HG03095 (cell line): ENCODE measurements at regions not wholly inside any gene's neighbourhood (a gene's known extent, or its start where the extent isn't known, plus 50 kb on each side); places are given as distances from the start of the nearest gene placed in this dataset.

Experiments used
- ATAC-seq: cut with Tn5 transposase; IDR thresholded peaks from one replicate; pipeline ENCODE4 v1.9.1; 2021; ENCODE audit warnings: moderate library complexity; ENCODE audit not compliant: unreplicated experiment

DNA sequence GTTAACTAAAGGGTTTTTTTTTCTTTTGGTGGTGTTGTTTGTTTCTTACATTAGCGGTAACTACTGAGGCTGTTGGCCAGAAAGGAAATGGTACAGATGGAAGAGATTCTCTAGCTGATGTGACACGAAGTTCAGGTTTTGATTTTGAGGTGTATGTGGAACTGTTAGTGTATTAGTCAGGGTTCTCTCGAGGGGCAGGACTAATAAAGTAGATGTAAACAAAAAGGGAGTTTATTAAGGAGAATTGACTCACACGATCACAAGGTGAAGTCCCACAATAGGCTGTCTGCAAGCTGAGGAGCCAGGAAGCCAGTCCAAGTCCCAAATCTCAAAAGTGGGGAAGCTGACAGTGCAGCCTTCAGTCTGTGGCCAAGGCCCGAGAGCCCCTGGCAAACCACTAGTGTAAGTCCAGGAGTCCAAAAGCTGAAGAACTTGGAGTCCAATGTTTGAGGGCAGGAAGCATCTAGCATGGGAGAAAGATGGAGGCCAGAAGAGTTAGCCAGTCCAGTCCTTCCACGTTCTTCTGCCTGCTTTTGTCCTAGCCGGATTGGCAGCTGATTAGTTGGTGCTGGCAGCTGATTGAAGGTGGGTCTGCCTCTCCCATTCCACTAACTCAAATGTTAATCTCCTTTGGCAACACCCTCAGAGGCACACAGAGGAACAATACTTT is 577.6 kb downstream of the EFNB2 start:
- no peak for ATAC-seq

DNA sequence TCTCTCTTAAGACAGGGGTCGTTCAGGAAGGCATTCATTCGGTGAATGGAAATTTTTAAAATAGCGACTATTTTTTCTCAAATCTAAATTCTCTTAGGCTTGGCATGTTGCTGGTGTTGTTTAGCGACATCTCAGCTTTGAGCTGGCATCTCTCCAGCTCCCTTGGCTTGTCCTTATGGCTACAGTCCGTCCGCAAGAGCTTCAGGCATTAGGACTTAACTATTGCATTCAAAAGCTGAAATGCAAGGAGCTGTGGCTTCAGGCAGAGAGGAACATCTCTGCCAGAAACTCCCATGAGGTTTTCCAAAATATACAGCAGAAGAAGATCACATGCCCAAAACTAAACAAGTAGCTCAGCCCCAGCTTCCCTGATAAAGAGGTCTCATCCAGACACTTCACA is 578.5 kb downstream of the EFNB2 start:
- no peak for ATAC-seq

DNA sequence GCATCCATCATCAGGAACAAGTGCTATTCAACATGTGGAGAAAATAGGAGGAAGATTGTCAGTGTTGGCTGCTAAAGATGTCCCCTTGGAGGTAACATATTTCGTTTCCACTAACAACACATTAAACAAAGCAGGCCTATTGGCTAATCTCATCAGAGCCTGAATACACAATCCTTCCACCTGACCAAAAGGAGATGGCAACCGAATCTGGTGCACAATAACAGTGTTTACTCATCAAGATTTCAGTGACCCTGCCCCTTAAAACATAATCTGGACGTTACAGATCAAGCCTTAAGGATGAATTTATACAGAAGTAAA is 582.5 kb downstream of the EFNB2 start:
- ATAC-seq: no peak

DNA sequence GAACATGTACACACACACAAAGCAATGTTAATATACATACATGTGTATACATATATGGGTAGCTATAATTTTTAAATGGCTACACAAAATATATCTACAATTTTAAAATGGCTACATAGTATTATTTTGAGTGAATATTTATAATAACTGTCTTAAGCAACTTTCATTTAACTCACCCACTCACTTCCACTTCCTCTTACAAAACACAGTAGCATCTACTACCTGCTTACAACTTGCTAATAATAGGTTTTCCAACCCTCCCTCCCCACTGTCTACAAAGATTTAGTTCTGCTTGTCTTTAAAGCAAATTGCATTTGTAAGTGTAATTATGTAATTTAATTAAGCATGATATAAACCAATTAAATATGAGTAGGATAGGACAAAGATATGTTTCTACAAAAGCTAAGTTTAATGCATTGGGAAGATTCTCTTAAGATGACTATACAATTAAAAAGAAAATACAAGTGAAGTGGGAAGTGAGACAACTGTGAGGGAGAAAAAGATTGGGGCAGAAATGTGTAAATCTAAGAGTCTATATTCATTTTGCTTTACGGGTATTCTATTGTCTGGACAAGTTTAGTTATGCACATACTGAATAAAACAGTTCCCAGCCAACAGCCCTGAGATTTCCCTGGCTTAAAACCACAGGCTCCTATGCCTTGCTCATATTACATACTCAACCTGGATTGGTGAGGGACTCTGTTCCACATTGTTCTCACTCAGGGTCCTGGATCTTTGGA is 583.1 kb downstream of the EFNB2 start:
- ATAC-seq: no peak

DNA sequence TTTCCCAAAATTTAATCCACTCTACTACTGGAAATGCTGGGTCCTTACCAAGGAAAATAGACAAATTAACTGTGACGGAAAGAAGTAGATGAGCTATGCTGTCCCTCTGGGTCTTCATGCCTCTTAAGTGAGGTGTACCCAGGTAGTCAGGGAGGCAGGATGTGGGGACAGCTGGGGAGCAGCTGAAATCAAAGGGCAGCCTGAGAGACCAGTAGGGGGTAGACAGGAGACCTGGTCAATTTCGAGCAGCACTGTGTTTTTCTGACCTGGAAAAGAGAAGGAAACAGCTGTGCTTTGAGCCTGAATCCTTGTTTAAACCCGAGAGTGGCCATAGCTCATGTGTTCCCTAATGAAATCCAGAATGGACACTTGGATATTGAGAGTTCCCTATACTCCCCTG is 587.3 kb downstream of the EFNB2 start:
- no peak for ATAC-seq

DNA sequence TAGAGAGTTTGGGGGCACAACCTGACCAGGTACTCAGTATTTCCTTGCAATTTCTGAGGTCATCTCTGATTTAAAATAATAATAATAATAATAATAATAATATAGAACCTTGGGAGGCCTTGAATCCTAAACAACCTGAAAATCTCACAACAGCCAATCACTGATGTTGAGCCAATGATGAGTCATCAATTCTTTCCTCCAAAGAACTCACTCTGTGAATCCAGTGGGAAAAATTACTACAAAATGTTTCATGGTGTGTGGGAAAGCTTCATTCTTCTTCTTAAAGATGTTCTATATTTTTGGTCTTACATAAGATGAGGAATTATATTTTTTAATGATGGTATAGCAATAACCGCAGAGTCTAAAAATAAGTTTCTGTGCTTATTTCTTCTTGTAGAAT is 594.6 kb downstream of the EFNB2 start:
- ATAC-seq: no peak

DNA sequence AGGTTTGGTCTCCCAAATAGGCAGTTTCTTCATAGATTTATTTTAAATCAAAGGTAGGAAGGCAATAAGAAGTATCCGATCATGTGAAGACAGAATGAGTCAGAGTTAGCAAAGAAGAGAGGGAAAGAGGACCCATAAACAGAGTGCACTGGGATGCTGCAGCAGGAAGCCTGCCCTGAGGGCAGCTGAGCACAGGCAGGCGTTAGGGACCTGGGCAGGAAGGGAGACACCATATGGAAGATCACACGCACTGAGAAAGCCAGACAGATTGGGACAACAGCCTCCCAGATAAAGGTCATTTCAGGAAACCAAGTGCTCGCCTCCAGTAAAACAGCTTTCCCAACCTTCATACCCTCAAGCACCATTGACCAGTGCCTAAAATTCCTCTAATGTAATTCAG is 598.0 kb downstream of the EFNB2 start:
- ATAC-seq: no peak

DNA sequence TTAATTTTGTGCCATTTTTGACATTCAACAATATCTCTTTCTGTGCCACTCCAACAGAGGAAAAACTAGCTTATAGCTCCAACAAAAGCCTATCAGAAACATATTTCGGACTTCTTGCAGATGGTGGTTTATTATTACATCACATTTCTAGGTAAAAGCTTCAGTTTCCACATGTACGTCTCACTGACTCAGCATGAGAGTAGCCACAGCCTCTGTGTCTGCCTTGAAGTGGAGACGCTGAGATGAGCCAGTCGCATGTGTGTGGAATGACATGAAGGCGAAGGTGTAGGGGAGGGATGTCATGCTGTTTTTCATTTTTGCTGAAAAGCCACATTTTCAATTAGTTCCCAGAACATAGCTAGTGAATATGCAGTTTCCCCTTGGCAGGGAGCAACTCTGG is 598.6 kb downstream of the EFNB2 start:
- no peak for ATAC-seq

DNA sequence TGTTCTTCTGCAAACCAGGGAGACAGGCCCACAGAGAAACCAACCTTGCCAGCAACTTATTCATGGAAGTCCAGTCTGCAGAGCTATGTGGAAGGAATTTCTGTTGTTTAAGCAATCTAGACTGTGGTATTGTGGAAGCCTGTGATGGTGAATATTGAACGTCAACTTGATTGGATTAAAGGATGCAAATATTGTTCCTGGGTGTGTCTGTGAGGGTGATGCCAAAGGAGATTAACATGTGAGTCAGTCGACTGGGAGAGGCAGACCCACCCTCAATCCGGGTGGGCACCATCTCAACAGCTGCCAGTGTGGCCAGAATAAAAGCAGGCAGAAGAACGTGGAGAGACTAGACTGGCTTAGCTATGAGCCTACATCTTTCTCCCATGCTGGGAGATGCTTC is 606.0 kb downstream of the EFNB2 start:
- ATAC-seq: no peak

DNA sequence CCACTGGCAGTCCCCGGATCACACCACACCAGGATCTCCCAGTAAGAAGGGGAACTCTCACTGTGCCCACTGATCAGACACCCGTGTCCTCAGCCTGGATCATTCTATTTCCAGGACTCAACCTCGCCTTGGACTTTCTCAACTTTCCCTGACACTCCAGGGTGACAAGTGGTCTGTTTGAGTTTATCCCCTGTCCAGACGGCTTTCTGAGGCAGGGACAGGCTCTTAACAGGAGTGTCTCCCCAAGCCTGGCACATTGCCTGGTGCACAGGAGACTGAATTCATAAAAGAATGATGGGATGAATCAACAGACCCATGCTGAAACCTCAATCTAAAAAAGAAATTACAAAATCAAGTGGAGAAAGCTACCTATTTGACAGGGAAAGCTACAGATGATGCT is 606.6 kb downstream of the EFNB2 start:
- ATAC-seq: no peak

DNA sequence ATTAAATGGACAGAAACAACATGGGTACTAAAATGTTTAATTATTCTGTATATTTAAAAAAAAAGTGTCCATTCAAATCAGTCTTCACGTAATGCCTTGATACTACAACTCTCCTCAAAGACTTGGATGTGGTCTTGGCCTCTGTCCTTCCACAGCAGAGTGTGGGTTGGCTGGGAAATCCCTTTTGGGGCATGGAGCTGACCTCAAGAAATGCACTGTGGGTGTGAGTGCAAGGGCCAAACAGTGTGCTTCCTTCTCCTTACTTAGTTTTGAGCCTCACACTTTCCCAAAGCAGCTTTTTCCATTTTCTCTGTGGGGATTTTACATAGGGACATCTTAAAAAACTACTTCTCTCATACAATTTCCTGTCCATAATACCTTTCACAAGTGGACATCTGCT is 607.4 kb downstream of the EFNB2 start:
- ATAC-seq: no peak

DNA sequence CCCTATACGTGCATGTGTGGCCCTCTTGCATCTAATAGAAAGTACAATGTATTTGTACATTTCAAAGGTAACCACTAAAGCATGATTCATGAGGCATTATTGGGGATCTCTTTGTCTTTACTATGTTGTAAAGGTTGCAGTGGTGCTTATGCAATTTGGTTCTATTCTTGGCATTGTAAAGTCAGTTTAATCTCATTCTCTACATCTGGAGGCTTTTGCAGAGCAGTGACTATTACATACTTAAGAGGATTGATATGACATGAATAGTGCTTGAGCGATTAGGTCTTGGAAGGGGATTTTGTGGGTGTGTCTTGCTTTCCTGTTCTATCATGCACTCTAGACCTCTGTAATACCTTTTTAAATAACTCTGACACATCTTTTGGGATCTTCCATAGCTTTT is 610.0 kb downstream of the EFNB2 start:
- ATAC-seq: no peak

DNA sequence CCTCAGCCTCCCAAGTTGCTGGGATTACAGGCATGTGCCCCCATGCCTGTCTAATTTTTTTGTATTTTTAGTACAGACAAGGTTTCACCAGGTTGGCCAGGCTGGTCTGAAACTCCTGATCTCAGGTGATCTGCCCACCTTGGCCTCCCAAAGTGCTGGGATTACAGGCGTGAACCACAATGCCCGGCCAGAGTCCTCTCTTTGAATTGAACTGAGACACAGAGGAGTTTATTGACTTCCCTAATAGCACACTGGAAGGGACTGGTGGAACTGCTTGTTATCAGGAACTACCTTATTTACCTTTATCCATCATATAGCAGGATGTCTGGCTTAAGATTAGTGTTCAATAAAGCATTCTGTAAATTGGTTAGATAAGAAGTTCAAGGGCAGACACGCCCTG is 613.8 kb downstream of the EFNB2 start:
- no peak for ATAC-seq

DNA sequence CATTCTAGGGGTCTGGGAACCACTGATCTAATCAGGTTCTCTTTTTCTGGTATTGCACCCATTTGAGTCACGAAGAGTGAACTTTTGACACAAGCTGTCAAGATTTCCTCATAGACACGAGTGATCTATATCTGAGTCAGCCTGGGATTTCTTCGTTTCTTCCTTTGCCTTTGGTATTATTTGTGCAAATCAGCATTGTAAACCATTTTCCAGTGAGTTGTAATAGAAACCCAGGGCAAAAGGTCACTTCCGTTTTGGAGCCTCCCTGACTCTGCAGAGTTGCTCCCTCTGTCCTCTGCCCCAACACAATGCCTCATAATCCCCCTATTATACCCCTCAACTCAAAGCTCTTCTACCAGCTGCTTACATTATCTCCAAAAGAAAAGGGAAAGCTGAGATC is 615.1 kb downstream of the EFNB2 start:
- no peak for ATAC-seq

DNA sequence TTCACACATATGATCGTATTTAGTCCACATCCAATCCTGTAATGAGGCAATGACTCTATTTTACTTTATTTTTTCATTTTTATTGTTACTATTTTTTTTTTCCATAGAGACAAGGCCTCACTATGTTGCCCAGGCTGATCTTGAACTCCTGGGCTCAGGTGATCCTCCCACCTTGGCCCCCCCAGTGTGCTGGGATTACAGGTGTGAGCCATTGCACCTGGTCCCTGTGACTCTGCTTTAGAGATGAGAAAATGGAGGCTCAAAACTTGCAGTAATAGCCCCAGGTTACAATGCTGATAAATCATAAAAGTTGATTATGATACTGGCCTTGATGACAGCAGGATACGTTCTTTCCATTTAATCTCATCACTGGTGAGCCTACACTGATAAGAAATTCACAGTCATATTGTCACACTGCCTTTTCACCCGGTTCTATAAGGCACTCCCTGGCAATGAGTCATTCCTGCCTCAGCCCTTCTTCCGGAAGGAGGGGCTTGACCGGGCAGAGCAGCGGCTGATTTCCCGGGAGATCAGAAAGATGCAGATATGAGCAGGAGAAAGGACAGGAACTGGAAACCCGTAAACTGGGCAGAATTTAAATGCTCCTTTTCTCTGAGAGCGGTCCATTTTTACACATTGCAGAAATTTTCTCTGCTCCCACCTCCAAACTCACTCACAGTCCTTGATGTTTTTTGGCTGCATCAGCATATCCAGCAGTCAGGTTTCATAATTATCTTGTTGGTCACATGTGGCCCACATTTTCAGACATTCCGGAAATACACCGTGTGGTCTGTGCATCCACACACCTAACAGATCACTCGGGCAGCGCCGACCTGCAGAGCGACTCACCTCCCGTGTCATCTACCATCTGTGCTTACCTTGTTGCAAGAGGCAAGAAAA is 616.4 kb downstream of the EFNB2 start:
- ATAC-seq: no peak

DNA sequence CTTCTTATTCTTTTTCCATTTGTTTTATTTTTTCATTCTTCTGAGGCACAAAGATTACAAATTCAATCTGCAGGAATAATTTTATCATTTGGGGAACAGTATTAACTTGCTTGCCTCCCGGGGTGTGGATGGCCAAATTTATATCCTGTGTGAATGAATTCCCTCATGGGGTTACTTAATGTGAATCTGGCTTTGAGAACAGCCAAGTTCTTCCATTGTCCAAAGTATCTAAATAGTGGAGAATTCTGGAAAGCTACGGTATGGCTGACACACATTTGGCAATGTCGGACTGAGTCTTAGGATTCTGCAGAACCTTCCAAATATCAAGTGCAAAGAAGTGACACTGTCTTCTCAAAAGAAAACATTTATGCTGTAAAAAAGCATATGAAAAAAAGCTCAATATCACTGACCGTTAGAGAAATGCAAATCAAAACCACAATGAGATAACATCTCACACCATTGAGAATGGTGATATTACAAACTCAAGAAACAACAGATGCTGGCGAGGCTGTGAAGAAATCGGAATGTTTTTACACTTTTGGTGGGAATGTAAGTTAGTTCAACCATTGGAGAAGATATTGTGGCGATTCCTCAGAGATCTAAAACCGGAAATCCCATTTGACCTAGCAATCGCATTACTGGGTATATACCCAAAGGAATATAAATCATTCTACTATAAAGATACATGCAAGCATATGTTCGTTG is 620.2 kb downstream of the EFNB2 start:
- no peak for ATAC-seq

DNA sequence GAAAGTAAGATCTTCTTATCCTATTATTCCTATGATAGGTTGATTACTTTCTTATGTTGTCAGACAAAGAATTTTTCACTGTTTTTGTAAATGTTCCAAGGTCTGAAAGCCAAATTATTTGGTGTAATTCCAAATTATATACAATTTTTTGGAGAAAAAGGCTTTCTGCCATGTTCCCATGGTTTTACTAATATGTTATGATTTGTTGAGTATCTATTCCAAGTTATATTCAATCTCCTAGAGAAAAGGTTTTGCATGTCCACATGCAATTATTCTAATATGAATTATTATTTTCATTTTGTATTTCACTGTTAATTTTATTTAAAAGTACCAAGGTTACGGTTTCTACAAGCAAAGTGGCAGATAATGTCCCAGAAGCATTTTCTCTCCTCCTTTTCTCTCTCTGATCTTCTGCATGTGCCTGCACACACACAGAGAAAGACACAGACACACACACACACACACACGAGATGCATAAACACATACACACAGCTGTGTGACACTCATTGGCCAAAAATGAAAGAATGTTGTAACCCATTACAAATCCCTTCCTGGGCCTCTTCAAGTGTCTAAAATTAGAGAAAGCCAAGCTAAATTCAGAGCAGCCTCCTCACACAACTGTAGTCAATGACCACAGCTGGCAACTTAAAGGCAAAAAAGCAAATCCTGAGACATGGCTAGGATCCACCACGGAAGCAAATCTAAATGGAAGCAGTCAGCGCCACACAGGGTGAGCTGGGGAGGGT is 621.0 kb downstream of the EFNB2 start:
- ATAC-seq: no peak

DNA sequence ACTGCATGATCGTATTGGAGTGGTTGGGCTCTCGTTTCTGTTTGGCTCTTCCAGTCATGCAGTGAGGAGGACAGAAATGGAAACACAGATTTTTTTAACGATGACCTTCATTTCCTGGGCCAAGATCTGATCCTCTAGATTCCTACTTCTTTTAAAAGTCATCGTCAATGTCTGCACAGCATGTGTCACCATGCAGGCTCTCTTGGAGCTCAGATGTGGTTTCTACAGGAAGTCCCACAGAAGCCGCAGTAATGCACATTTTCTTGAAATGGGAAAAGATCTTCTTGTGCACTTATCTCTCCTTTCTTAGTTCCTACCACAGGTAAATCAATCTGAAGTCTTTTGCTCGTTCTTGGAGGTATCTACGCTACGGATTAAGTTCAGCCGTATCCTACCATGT is 626.9 kb downstream of the EFNB2 start:
- no peak for ATAC-seq

DNA sequence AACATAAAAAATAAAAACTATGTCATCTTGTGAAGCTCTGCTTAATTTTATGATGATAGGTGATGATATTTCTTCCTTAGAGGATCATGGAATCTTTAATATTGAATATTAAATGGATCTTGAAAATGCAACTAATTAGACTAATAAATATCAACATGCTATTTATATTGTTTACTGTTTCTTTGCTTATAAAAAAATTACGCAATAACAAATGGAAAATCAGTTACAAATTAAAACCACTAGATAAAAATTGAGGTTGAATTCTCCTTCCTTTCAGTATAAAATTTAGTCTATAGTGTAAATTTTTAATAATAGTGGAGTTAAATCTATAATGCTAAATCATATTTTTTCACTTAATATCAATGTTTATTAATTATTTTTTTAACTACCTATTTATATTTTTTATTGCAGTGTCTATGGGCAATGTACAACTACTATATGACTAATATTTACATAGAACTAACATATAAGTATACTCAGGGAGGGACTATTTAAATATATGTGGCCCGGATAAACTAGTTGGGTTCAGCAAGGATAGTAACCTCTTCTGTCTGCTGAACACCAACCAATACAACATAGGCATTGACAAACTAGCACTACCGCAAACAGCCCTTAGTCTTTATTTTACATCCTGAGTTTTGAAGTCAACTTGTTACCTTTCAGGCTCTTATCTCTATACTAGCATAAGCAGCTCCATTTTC is 628.0 kb downstream of the EFNB2 start:
- ATAC-seq: no peak

DNA sequence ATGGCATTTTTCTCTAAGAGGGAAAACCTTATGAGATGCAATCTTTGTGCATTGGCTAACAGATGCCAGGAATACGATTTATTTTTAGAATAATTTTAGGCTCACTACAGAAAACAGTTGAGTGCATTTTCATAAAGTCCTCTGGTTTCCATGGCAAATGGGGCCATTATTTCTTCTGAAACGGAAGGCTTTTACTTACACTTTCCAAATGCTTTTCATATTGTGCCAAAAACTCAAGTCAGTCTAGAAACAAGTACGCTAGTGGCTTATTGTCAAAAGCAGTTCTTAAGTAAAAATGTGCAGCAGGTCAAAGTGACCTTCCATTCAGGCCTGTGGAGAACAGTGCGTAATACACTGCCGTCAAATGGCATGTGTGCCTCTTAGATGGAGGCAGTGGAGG is 628.7 kb downstream of the EFNB2 start:
- ATAC-seq: no peak
